H1 (cell line): ENCODE measurements at regions not wholly inside any gene's neighbourhood (a gene's known extent, or its start where the extent isn't known, plus 50 kb on each side); places are given as distances from the start of the nearest gene placed in this dataset.

Source experiments
- CTCF ChIA-PET: fragments of 300-600 bp; sonication (Branson Sonifier 250); formaldehyde crosslinking; loops from one replicate; lab custom pipeline; 2021; ENCODE audit not compliant: partially characterized antibody; lab: Charles Lee
- POLR2A ChIA-PET: fragments of 300-600 bp; sonication (Branson Sonifier 250); formaldehyde crosslinking; loops from one replicate; lab custom pipeline; 2021; ENCODE audit warnings: inconsistent platforms; ENCODE audit not compliant: partially characterized antibody; lab: Charles Lee
- DNase-seq, 2 experiments: peaks; one replicate each; pipeline versions ENCODE4 v3.0.0 to v3.0.0-alpha.2; 2010 to 2022; ENCODE audit warnings: low spot score in 2 of 2, low read depth in 1 of 2, mixed read lengths in 1 of 2
- FAIRE-seq: peaks from 2 replicates; lab custom pipeline; 2011; peaks lifted over from hg19 to GRCh38; lab: Jason Lieb, UNC
- H2AFZ ChIP-seq: 2 replicates; pipeline ENCODE4 v1.8.1; 2012; ENCODE audit warnings: low read length, inconsistent platforms
- H2AK5ac ChIP-seq: 2 replicates; pipeline ENCODE4 v1.6.1; 2013; ENCODE audit warnings: low read depth, low read length
- H2BK120ac ChIP-seq: replicated peaks from 2 replicates; pipeline ENCODE3; 2013; ENCODE audit warnings: low read depth, low read length, inconsistent platforms
- H2BK12ac ChIP-seq: 2 replicates; pipeline ENCODE4 v1.6.1; 2013; ENCODE audit warnings: low read depth, low read length
- H2BK15ac ChIP-seq: 2 replicates; pipeline ENCODE4 v1.6.1; 2013; ENCODE audit warnings: low read length
- H2BK20ac ChIP-seq: 2 replicates; pipeline ENCODE4 v1.6.1; 2013; ENCODE audit warnings: low read length
- H2BK5ac ChIP-seq: 2 replicates; pipeline ENCODE4 v1.6.1; 2013; ENCODE audit warnings: low read depth, low read length
- H3K14ac ChIP-seq: 2 replicates; pipeline ENCODE4 v1.6.1; 2013; ENCODE audit warnings: inconsistent platforms; ENCODE audit not compliant: insufficient read length
- H3K18ac ChIP-seq: 2 replicates; pipeline ENCODE4 v1.6.1; 2013; ENCODE audit warnings: low read length; ENCODE audit errors: extremely low read depth
- H3K23ac ChIP-seq: 2 replicates; pipeline ENCODE4 v1.6.1; 2013; ENCODE audit warnings: inconsistent platforms; ENCODE audit not compliant: insufficient read length
- H3K23me2 ChIP-seq: 2 replicates; pipeline ENCODE4 v1.6.1; 2013; ENCODE audit warnings: low read depth, low read length
- H3K27ac ChIP-seq: 2 replicates; pipeline ENCODE4 v1.6.1; 2011; ENCODE audit warnings: low read depth, low read length, inconsistent platforms
- H3K27me3 ChIP-seq, 4 experiments: replicated peaks in 1 of 4; 1 replicate in 1 of 4; 2 replicates in 3 of 4; pipeline versions ENCODE4 v1.6.1 to v1.8.1; 2011 to 2013; ENCODE audit warnings: low read length in 3 of 4, mild to moderate bottlenecking in 3 of 4, inconsistent platforms in 2 of 4, mixed read lengths in 2 of 4, moderate library complexity in 1 of 4; ENCODE audit not compliant: control insufficient read depth in 3 of 4, insufficient read depth in 3 of 4; ENCODE audit errors: extremely low read depth in 1 of 4
- H3K36me3 ChIP-seq, 4 experiments: 2 replicates each; pipeline versions ENCODE4 v1.6.1 to v1.8.1; 2011 to 2013; ENCODE audit warnings: mild to moderate bottlenecking in 4 of 4, low read length in 3 of 4, moderate library complexity in 2 of 4, control low read depth in 1 of 4, inconsistent platforms in 1 of 4; ENCODE audit not compliant: insufficient read depth in 4 of 4, control insufficient read depth in 2 of 4
- H3K4ac ChIP-seq: replicated peaks from 2 replicates; pipeline ENCODE3; 2013; ENCODE audit warnings: low read length, low read depth, mixed read lengths, inconsistent platforms; ENCODE audit not compliant: insufficient read length
- H3K4me1 ChIP-seq, 4 experiments: replicated peaks in 1 of 4; 1 replicate in 1 of 4; 2 replicates in 3 of 4; pipeline versions ENCODE4 v1.6.1 to v1.8.1; 2011 to 2013; ENCODE audit warnings: low read length in 3 of 4, inconsistent platforms in 2 of 4, mixed read lengths in 1 of 4; ENCODE audit not compliant: insufficient read depth in 4 of 4, control insufficient read depth in 3 of 4
- H3K4me2 ChIP-seq, 2 experiments: 2 replicates each; pipeline versions ENCODE4 v1.6.1 to v1.8.1; 2011 to 2013; ENCODE audit warnings: low read depth in 2 of 2, low read length in 2 of 2, control low read depth in 1 of 2, inconsistent platforms in 1 of 2, mild to moderate bottlenecking in 1 of 2; ENCODE audit not compliant: insufficient read depth in 1 of 2
- H3K4me3 ChIP-seq, 4 experiments: fragments of 200-600, 300-600 bp in 1 of 4; sonication (generic), shearing (Covaris generic), sonication (Bioruptor Twin) in 1 of 4; 2 replicates each; pipeline versions ENCODE4 v1.5.1 to v1.8.1; 2011 to 2016; ENCODE audit warnings: low read length in 4 of 4, low read depth in 3 of 4, control low read depth in 2 of 4, inconsistent platforms in 2 of 4, mild to moderate bottlenecking in 2 of 4, mixed read lengths in 1 of 4, moderate library complexity in 1 of 4; ENCODE audit not compliant: insufficient read depth in 2 of 4; ENCODE audit errors: extremely low read depth in 1 of 4
- H3K56ac ChIP-seq: replicated peaks from 2 replicates; pipeline ENCODE3; 2013; ENCODE audit warnings: low read depth, mild to moderate bottlenecking, mixed read lengths, low read length, inconsistent platforms; ENCODE audit not compliant: insufficient read length
- H3K79me1 ChIP-seq: 2 replicates; pipeline ENCODE4 v1.6.1; 2013; ENCODE audit warnings: low read depth, low read length, control low read depth
- H3K79me2 ChIP-seq, 2 experiments: 2 replicates each; pipeline versions ENCODE4 v1.6.1 to v1.8.1; 2012 to 2013; ENCODE audit warnings: low read length in 2 of 2, mild to moderate bottlenecking in 2 of 2, inconsistent platforms in 1 of 2; ENCODE audit not compliant: insufficient read depth in 2 of 2, control insufficient read depth in 1 of 2
- H3K9ac ChIP-seq, 4 experiments: replicated peaks in 1 of 4; 1 replicate in 1 of 4; 2 replicates in 3 of 4; pipeline versions ENCODE4 v1.6.1 to v1.8.1; 2011 to 2013; ENCODE audit warnings: low read depth in 3 of 4, low read length in 3 of 4, control low read depth in 2 of 4, mild to moderate bottlenecking in 2 of 4, moderate library complexity in 2 of 4, inconsistent platforms in 1 of 4; ENCODE audit errors: extremely low read depth in 1 of 4
- H3K9me3 ChIP-seq, 2 experiments: 2 replicates each; pipeline versions ENCODE4 v1.6.1 to v1.8.1; 2012 to 2013; ENCODE audit warnings: mild to moderate bottlenecking in 2 of 2, moderate library complexity in 2 of 2, control low read depth in 1 of 2, inconsistent platforms in 1 of 2, low read depth in 1 of 2, low read length in 1 of 2, mixed read lengths in 1 of 2; ENCODE audit not compliant: insufficient read depth in 2 of 2
- H4K20me1 ChIP-seq, 2 experiments: replicated peaks in 1 of 2; 2 replicates each; pipeline versions ENCODE3 to v1.8.1; 2011 to 2013; ENCODE audit warnings: inconsistent platforms in 2 of 2, low read length in 2 of 2, mild to moderate bottlenecking in 1 of 2; ENCODE audit not compliant: insufficient read depth in 2 of 2, control insufficient read depth in 1 of 2
- H4K5ac ChIP-seq: 2 replicates; pipeline ENCODE4 v1.6.1; 2013; ENCODE audit warnings: low read length, low read depth, mixed read lengths, inconsistent platforms; ENCODE audit not compliant: insufficient read length
- H4K8ac ChIP-seq: 2 replicates; pipeline ENCODE4 v1.8.0; 2013; ENCODE audit warnings: mild to moderate bottlenecking, moderate library complexity, low read length, inconsistent platforms; ENCODE audit not compliant: insufficient read depth; ENCODE audit errors: extremely low read depth
- H4K91ac ChIP-seq: replicated peaks from 2 replicates; pipeline ENCODE3; 2013; ENCODE audit warnings: low read length, mixed read lengths, inconsistent platforms; ENCODE audit not compliant: insufficient read length
- CBX5 ChIP-seq: fragments of 300-800, 300-1000 bp; sonication (generic); IDR thresholded peaks from 2 replicates; pipeline ENCODE4 v1.7.1; 2016; ENCODE audit warnings: antibody characterized with exemption, low read length, low read depth
- YY1 ChIP-seq: IDR thresholded peaks from 2 replicates; pipeline ENCODE4 v1.6.1; 2011; ENCODE audit warnings: low read depth, mild to moderate bottlenecking, low read length
- WGBS, 2 experiments: shearing (Covaris generic) in 1 of 2; methylation state at CpG; one replicate each; pipeline versions ENCODE4 v1.1.6 to v1.1.7; 2013 to 2015; ENCODE audit warnings: low lambda C conversion rate in 2 of 2, mixed read lengths in 2 of 2, inconsistent platforms in 1 of 2, low coverage in 1 of 2, missing lambda C conversion rate in 1 of 2; ENCODE audit not compliant: insufficient replicate concordance in 2 of 2, insufficient coverage in 1 of 2, insufficient read length in 1 of 2; ENCODE audit errors: extremely low coverage in 1 of 2, missing lambda C conversion rate in 1 of 2; 5-methylcytosine and 5-hydroxymethylcytosine counted together

DNA sequence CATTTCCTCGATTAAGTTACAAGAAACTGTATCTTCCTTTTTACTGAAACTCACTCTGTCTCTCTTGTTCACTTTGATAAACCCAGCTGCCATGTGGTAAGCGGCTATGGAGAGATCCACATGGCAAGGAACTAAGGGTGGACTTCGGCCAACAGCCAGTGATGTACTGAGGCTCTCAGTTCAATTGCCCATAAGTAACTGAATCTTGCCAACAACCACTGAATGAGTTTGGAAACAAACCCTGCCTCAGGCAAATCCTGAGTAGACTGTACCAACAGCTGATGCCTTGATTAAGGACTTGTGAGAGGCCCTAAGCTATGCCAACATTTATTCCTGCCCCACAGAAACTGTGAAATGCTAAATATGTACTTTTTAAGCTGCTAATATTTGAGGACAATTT, 433.5 kb downstream of the PLOD2 start:
- H3K9me3 ChIP-seq = no peaks in the 10 kb centered on the region
- H3K23ac ChIP-seq = no peak overlapping the region
- H2AK5ac ChIP-seq = no peak overlapping the region
- no peaks in the 10 kb centered on the region for H4K20me1 ChIP-seq
- no peak overlapping the region for H2AFZ ChIP-seq
- no peak overlapping the region for H3K9ac ChIP-seq
- no peak overlapping the region for H3K4me3 ChIP-seq
- no peak overlapping the region for H4K91ac ChIP-seq
- no peaks in the 10 kb centered on the region for H3K36me3 ChIP-seq
- H3K23me2 ChIP-seq = no peaks in the 10 kb centered on the region
- H3K56ac ChIP-seq = no peak overlapping the region
- no peak overlapping the region for H3K4ac ChIP-seq
- CTCF ChIA-PET = no interaction called here
- H3K4me1 ChIP-seq = no peaks in the 10 kb centered on the region
- POLR2A ChIA-PET = no interaction called here
- H3K14ac ChIP-seq = no peak overlapping the region
- no peak overlapping the region for H4K8ac ChIP-seq
- H2BK12ac ChIP-seq = no peak overlapping the region
- H4K5ac ChIP-seq = no peak overlapping the region
- H2BK15ac ChIP-seq = no peak overlapping the region
- H3K79me2 ChIP-seq = no peaks in the 10 kb centered on the region
- DNase-seq = no peak
- TF ChIP-seq CBX5 = no peak
- TF ChIP-seq YY1 = no peak
- no peak overlapping the region for H2BK20ac ChIP-seq
- no peak overlapping the region for H3K18ac ChIP-seq
- no peak overlapping the region for H2BK120ac ChIP-seq
- FAIRE-seq = no peak
- H3K27ac ChIP-seq = no peak overlapping the region
- H2BK5ac ChIP-seq = no peak overlapping the region
- no peaks in the 10 kb centered on the region for H3K27me3 ChIP-seq
- WGBS, 2 experiments = 93% methylated on average over 3 of the region's 3 CpGs; no CpG with 5 or more reads in 1 of the 2 experiments
- H3K4me2 ChIP-seq = no peak overlapping the region
- H3K79me1 ChIP-seq = no peaks in the 10 kb centered on the region
